CD4-positive, alpha-beta T cell (primary cell): ENCODE measurements at regions not wholly inside any gene's neighbourhood (a gene's known extent, or its start where the extent isn't known, plus 50 kb on each side); places are given as distances from the start of the nearest gene placed in this dataset.
A peak's percentile ranks its signal among the peaks of the same experiment; 100 is the strongest.

Experiments used
- ATAC-seq: fragments of 200-7000 bp; cut with Tn5 transposase; one replicate; pipeline ENCODE4 v1.10.0; 2022; ENCODE audit warnings: mild to moderate bottlenecking; ENCODE audit not compliant: poor library complexity
- CTCF ChIA-PET: fragments of 350-600 bp; sonication (Branson Sonifier 250); formaldehyde crosslinking; loops from one replicate; lab custom pipeline; 2021; ENCODE audit warnings: antibody characterized with exemption, inconsistent platforms; lab: Charles Lee
- POLR2A ChIA-PET: fragments of 350-600 bp; sonication (Branson Sonifier 250); formaldehyde crosslinking; loops from one replicate; lab custom pipeline; 2021; ENCODE audit warnings: antibody characterized with exemption, inconsistent platforms; lab: Charles Lee
- DNase-seq, 14 experiments: peaks; one replicate each; pipeline ENCODE4 v3.0.0-alpha.2; 2013 to 2020; ENCODE audit warnings: mixed read lengths in 2 of 14
- H3K27ac ChIP-seq, 2 donors: one replicate each; pipeline versions ENCODE4 v1.5.1 to v1.7.0; 2013; ENCODE audit warnings: low read length in 2 of 2, low read depth in 1 of 2, mild to moderate bottlenecking in 1 of 2
- H3K27me3 ChIP-seq, 2 experiments: 1 replicate in 1 of 2; 2 replicates in 1 of 2; pipeline versions ENCODE4 v1.6.1 to v1.7.0; 2013; ENCODE audit warnings: low read length in 2 of 2, control low read depth in 1 of 2, mild to moderate bottlenecking in 1 of 2, moderate library complexity in 1 of 2; ENCODE audit not compliant: insufficient read depth in 2 of 2, control insufficient read depth in 1 of 2
- H3K36me3 ChIP-seq: one replicate; pipeline ENCODE4 v1.6.1; 2013; ENCODE audit warnings: low read length, control low read depth; ENCODE audit not compliant: insufficient read depth
- H3K4me1 ChIP-seq: one replicate; pipeline ENCODE4 v1.6.1; 2013; ENCODE audit warnings: low read length, control low read depth; ENCODE audit not compliant: insufficient read depth
- H3K4me3 ChIP-seq: one replicate; pipeline ENCODE4 v1.5.1; 2013; ENCODE audit warnings: mild to moderate bottlenecking, low read length, moderate library complexity
- H3K9me3 ChIP-seq, 2 experiments: 1 replicate in 1 of 2; 2 replicates in 1 of 2; pipeline versions ENCODE4 v1.6.1 to v1.7.0; 2013; ENCODE audit warnings: low read length in 2 of 2, mild to moderate bottlenecking in 2 of 2, control low read depth in 1 of 2, moderate library complexity in 1 of 2; ENCODE audit not compliant: control insufficient read depth in 1 of 2, insufficient read depth in 1 of 2
- H3K27ac Mint-ChIP-seq: one replicate; pipeline ENCODE4 v1.8.0; 2020; ENCODE audit warnings: mixed read lengths
- H3K27me3 Mint-ChIP-seq: one replicate; pipeline ENCODE4 v1.8.0; 2021; ENCODE audit warnings: mixed read lengths
- H3K36me3 Mint-ChIP-seq: one replicate; pipeline ENCODE4 v1.8.0; 2021; ENCODE audit warnings: low read depth, mixed read lengths
- H3K4me1 Mint-ChIP-seq: one replicate; pipeline ENCODE4 v1.8.0; 2021; ENCODE audit warnings: low read depth, mixed read lengths
- H3K4me3 Mint-ChIP-seq: one replicate; pipeline ENCODE4 v1.8.0; 2020; ENCODE audit warnings: mild to moderate bottlenecking, mixed read lengths
- H3K9me3 Mint-ChIP-seq: one replicate; pipeline ENCODE4 v1.8.0; 2020; ENCODE audit warnings: mixed read lengths
- CTCF ChIP-seq: fragments of 200-600 bp; IDR thresholded peaks from one replicate; pipeline ENCODE4 v1.8.0; 2022; ENCODE audit warnings: antibody characterized with exemption, mild to moderate bottlenecking
- intact Hi-C, 2 experiments: fragments of 100-400 bp; cut with DNase I in 1 of 2; cut with micrococcal nuclease in 1 of 2; formaldehyde crosslinking; loops; one replicate each; pipeline versions ENCODE4 v1.15.1 to v1.9.0; 2023 to 2025; cut with DNase I, micrococcal nuclease

DNA sequence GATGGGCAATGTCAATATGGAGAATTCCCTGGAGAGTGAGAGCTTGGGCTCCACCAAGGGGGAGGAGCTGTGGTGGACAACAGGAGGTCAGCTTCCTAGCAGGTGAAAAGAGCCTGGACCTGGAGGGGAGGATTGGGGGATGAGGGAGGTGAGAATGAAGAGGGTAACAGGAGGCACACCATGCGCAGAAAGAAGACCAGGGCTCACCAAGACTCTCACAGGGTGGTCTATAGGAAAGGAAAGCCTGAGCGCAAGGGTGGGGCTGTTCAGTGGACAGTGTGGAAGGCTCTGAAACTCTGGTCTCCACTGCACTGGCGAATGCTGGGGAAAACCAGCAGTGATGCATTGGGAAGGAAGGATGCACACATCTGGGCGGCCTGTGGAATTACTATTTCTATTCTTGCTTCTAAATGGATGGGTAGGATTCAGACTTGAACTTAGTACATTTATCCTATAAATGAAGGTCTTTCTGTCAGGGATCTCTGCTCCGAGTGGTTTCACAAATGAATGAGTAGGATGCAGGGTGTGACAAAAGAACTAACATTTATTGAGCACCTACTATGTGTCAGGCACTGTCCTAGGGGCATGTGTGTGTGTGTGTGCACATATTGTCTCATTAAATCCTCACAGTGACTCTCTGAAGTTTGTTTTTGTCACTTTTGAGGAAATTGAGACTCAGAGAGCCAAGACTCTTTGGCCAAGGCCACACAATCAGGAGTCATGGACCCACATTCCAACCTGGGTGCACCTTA, 152.7 kb downstream of the CD83 start:
- H3K27ac ChIP-seq, result no peak overlapping the region

DNA sequence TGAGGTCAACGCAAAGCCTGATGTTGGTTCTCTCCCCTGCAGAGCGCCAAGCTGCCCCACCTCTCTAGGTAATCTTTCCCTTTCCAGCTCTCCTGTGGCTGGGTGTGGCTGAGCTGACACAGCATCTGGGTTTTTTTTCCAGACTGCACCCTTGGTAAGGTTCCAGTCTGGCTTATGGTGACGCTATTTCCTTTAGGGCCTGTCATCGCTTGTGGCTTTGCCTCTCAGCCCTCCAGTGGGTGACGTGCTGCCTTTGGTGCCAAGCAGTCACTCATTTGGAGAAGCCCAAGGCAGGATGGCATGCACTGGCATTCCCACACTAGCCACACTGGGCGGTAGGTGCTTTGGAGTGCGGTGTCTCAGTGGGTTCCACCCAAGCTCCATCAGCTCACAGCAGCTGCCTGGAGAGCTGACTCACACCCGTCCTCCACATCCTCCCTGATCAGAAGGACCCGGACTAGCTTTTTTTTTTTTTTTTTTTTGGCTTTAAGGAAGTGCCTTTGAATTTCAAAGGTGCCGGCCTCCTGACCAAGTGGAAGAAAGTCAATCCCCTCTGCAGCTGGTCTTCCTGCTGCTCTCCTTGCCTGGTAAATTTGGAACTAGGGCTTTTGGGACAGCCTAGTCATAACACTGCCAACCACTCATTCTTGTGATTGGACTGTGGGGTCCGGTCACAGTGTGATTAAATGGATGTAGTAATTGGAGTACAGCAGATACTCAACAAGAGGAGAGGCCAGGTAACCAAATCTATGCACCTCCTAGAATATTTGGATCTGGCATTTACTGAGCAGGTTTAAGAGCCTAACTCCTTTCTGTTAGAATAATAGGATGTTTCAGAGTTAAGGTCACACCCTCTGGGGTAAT, 153.6 kb downstream of the CD83 start:
- H3K4me1 Mint-ChIP-seq, result peaks cover 58% of the 10 kb centered on the region
- no peak overlapping the region for H3K27ac ChIP-seq
- no peak overlapping the region for H3K4me3 ChIP-seq
- peak; percentile 84 for ATAC-seq
- no peaks in the 10 kb centered on the region for H3K9me3 Mint-ChIP-seq
- TF ChIP-seq CTCF, result no peak
- peak overlapping the region; percentile 71 for H3K27ac Mint-ChIP-seq
- peaks cover 34% of the 10 kb centered on the region for H3K4me1 ChIP-seq
- CTCF ChIA-PET, result no interaction called here
- no peaks in the 10 kb centered on the region for H3K36me3 Mint-ChIP-seq
- DNase-seq, result peak in 11 of 14 experiments; percentile 12 to 80 (median 44)
- H3K36me3 ChIP-seq, result no peaks in the 10 kb centered on the region
- intact Hi-C loops, result loop anchor here in 1 of 2 experiments (10.0 kb wide), 1 partner anchor 364 kb away; no protein-coding TSS in a partner anchor
- POLR2A ChIA-PET, result interaction anchor here (0.9 to 2.0 kb wide), 3 partner anchors 16 to 368 kb away, joined by 3 to 7 read pairs (median 3); no protein-coding TSS in a partner anchor
- H3K27me3 Mint-ChIP-seq, result no peaks in the 10 kb centered on the region
- H3K27me3 ChIP-seq, result no peaks in the 10 kb centered on the region
- H3K9me3 ChIP-seq, result peaks cover 3 to 5% of the 10 kb centered on the region in 2 experiments
- peak overlapping the region; percentile 18 for H3K4me3 Mint-ChIP-seq

More for the DNA sequence above, 152.7 kb downstream of the CD83 start:
- no peak for ATAC-seq
- no peak for DNase-seq
- peak overlapping the region; percentile 71 for H3K27ac Mint-ChIP-seq
- no peaks in the 10 kb centered on the region for H3K27me3 Mint-ChIP-seq
- no peak overlapping the region for H3K4me3 Mint-ChIP-seq
- Histone ChIP-seq H3K4me1 (peaks cover 27% of the 10 kb centered on the region), H3K9me3 (peaks cover 0 to 5% of the 10 kb centered on the region in 2 experiments), H3K27me3 (no peaks in the 10 kb centered on the region), H3K36me3 (no peaks in the 10 kb centered on the region), H3K4me3 (no peak overlapping the region)
- no peaks in the 10 kb centered on the region for H3K36me3 Mint-ChIP-seq
- intact Hi-C loops, result loop anchor here in 1 of 2 experiments (10.0 kb wide), 1 partner anchor 364 kb away; no protein-coding TSS in a partner anchor
- no peaks in the 10 kb centered on the region for H3K9me3 Mint-ChIP-seq
- ChIA-PET CTCF (no interaction called here), POLR2A (interaction anchor here (2.0 kb wide), 1 partner anchor 16 kb away, joined by 7 read pairs; no protein-coding TSS in a partner anchor)
- H3K4me1 Mint-ChIP-seq, result peaks cover 56% of the 10 kb centered on the region
- TF ChIP-seq CTCF, result no peak
